SIG-M5 (cell line): ENCODE measurements at regions not wholly inside any gene's neighbourhood (a gene's known extent, or its start where the extent isn't known, plus 50 kb on each side); places are given as distances from the start of the nearest gene placed in this dataset.

ENCODE experiments used
- DNase-seq: peaks from one replicate; lab custom pipeline; 2025; lab: John Stamatoyannopoulos, UW

DNA sequence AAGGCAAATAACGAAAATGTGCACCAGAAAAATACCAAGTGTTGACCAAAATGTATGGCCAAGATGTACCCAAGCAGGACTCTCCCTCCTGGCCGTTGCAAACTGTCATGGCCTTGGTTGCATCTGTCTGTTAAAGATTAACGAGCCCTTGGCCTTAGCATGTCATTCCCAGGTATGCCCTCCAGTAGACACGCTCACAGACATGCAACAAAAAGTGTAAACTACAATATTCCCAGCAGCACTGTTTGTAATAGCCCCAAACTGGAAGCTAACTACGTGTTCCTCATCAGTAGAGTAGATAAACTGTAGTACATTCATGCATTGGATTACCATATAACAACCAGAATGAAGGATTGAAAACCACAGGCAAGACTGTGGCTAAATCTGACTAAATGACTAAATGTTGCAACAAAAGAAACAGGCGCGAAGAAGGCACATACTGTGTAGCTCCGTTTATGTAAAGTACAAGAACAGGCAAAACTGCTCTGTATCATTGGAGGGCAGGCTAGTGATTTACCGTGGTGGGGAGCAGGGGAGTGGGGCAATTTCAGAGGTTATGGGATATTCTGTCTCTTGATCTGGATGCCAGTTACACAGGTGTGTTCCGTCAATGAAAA lies 232.8 kb upstream of the DIO3 start:
- no peak for DNase-seq

DNA sequence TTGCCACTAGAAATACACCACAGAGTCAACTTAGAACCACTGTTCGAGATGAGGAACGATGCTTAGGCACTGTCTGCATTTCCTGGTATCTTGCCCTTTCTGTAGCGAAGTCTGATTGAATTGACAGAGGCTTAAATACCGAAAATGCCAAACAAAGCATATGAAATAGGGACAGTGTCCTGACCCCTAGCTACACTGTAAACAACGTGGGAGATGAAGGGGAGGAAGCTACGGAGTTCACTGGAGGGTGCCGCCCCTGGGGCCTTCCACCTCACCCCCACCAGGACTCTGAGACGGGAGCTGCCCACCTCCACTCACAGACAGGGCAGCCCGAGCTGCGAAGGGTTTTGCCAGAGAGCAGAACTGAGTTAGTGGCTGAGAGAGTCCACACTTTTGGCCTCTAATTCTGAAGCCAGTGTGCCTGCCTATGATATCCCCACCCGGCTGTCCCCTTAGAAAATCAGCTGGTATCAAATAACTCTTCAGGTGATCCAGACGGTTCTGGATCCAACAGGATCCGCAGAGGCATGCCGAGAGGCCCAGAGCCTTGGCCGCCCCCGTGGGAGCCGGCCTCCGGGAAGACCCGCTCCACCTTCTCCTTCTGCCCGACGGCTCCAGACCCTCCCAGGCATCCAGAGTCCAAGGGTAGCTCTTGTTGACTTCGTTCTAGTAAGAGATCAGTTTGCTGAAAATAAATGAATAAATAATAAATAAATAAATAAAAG lies 230.7 kb upstream of the DIO3 start:
- DNase-seq = no peak

DNA sequence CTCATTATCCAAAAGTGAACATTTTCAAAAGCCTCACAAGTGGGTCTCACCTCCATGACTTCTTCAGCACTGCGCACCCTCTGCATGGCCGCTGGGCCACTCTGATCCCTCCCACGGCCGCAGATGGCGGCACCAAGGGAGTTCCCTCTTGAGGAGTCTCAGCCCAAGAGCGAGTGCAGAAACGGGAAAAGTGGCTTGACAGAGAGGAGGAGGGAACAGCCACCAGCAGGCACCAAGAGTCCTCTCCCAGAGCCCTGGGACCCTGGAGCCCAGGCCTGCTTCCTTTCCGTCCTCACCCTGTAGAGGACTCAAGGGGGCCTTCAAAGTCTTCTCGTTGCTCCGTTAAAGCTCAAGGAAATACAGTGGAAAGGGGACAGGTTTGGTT lies 230.2 kb upstream of the DIO3 start:
- DNase-seq = no peak

DNA sequence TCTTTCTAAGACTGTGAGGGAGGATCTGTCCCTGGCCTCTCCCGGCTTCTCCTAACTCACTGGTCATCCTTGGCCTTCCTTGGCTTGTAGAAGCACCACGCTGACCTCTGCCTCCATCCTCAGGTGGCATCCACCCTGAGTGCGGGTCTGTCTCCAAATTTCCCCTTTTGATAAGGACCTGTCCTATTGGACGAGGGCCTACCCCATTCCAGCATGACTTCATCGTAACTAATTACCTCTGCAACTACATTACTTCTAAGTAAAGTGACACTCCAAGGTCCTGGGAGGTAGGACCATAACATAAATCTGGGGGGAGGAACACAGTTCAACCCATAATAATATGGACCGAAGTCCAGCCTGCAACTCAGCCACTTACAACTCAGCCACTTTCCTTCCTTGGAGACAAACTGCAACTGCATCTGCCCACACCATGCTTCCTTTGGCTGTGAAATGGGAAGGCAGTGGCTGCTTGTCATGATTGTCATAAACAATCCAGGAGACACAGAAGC lies 229.6 kb upstream of the DIO3 start:
- DNase-seq = no peak

DNA sequence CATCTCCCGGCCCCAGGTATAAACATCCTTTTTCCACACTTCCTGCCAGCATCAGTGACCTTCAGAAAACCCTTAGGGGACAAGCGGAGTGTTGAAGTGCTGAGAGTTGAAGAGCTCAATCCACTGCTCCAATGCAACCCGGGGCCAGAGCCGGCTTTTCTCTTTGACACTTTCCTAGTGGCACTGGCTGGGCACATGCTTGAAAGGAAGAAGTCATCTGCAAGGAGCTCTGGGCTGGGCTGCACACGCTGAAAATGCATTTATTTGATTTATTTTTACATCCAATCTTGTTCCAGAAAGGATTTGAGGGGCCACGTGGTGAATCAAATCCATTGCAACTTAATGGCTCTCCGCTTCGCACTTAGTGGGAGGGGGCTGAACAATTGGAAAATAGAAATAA lies 229.0 kb upstream of the DIO3 start:
- no peak for DNase-seq

DNA sequence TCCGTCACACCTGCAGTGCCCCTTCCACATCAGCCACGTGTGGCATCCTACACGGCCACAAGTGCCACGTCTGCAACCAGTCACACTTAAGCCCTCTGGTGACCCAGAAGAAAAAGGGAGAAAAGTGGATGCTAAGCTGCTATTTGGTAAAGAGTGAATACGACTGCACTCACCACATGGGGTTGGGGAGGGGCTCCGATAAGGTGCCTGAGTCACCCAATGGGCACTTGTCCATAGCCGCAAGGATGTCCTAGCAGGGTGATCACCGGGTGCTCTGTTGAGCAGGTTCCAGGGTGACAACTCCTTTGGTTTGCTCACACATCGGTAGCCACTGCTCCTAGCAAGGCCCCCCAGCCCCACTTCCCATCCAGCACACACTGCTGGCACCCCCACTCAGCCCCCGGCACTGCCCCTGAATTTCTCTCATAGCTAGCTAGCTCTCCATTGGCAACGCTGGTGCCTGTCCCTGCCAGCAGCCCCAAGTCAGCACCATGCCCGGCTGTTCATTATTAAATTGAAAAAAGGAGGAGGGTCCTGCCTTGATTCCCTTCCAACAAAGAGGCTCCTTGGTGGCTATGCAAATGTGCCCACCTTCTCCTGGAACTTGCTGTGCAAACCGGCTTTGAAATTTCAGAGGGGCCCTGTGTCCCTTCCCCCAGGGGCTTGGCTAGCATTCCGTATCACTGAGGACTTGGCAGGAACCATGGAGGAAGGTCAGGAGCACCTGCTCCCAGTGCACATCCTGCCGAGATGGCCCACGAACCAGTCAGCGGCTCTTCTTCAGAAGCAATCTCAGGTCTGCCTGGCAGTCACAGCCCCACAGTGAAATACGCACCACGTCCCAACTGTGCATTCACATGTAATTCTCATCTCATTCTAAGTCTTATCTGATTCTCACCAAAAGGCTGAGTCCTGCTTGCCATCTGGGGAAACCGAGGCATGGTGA lies 227.7 kb upstream of the DIO3 start:
- DNase-seq = no peak

DNA sequence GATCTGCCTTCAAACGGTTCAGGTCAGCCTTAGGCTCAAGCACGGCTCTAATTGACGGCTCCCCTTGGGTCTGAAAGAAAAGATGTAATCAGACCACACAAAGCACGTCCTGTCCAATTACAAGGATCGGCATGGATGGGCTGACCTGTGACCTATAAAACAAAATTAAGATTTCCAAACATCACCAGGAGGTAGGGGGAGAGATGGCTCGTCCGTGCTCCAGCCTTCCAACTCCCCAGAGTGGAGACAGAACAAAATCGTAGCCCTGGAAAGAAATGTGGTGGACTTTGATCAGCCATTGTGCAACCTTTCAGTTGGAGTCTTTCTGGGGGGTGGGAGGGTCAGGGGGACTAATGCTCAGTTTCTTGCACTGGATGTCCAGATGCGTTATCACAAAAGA lies 226.6 kb upstream of the DIO3 start:
- DNase-seq = no peak

DNA sequence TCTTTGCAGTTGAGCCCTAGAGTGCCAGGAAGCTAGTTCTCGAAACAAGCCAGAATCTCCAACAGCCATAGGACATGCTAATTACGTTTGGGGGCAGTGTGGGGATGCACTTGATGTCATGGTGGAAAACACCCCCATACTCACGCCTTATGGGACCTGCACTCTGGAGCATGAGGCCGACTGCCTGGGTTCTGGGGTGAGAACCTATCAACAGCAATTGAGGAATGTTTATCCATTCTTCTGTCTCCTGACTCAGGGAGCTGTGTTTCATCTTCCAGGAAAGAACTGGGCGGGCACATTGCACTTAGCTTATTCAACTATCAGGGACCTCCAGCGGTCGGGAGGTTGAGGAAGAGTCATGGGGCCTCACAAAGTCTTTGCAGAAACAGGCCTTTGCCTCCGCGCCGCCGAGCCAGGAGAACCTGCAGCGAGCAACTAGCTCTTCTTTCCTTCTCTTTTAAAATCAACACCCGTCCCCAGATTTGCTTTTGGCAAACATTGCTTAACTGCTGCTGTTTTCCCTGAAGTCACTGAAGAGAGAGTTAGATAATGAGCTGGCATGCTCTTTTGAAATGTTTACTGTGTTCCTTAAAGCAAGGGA lies 226.1 kb upstream of the DIO3 start:
- no peak for DNase-seq

DNA sequence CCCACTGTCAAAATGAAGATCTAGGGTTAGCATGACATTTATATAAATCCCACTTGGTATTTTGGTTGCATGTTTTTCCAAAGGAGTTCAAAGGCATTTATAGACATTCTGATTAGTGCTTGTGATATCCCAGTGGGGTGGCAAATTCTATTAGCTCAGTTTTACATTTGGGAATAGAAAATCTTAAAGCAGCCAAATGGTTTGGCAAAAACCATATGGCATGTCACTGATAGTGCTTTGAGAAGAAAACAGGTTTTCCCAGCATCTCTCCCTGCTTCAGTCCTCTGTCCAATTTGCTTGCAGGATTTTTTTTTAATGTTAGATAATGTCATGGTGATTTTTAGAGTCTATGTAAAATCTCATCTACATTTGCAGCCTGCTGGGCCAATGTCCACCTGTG lies 225.1 kb upstream of the DIO3 start:
- DNase-seq = no peak

DNA sequence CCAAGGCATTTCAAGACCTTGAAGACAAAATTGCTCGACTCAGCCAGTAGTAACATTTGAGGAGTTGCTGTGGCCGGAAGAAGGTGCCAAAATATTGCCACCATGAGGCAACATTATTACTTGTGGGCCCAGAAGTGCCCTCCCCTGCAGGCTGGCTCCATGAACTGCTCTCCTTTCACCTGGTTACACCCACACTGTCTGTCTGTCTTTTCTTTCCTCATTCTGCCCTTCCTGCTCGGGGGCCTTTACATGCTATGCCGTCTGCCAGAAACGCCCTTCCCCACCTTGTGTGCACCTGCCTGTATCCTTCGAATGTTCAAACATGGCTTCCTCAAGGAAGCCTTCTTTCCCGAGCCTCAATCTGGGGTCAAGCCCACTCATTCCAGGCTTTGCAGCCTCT lies 224.2 kb upstream of the DIO3 start:
- DNase-seq = no peak

DNA sequence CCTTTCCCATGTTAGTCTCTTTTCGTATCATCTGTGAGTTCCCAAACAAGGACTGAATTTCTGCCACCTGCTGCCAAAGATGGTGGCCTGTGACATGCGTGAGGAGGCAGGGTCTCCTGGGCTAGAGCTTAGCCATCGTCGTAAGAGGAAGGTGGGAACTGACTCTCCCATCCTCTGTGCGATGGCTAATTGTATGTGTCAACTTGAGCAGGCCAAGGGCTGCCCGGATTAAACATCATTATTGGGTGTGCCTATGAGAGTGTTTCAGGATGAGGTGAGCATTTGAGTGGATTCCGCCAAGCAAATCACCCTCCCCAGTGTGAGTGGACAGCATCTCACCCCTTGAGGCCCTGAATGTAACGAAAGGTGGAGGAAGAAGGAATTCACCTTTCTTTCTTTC lies 220.7 kb upstream of the DIO3 start:
- DNase-seq = no peak

DNA sequence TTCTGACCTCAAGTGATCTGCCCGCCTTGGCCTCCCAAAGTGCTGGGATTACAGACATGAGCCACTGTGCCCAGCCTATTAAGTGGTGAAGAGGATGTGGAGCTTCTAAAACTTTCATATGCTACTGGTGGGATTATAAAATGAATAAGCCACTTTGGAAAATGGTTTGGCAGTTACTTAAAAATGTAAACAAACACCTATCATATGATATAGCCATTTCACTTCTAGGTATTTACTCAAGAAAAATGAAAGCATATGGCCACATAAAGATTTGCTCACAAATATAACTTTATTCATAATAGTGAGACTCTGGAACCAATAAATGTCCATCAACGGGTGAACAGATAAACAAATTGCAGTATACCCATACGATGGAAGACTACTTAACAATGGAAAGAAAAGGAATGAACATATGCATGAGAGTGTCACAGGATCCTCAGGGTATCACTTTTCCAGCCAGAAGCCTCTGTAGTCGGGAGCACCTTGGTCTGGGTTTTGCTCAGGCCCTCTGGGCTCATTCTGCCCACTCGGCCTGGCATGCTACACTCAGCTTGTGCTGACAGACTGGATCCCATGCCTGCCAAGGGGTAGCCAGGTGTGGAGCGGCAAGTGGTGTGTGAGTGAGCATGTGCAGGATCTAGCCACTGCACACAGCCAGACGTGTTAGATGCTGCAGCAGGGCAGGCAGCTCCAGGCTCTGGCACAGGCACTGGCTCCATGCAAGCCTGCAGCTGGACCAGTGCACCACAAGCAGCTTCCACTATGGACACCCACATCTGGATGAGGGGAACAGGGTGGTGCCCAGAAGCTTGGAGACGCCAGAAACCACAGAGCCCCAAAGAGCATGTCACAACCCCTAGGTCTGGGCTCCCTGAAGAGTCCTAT lies 213.2 kb upstream of the DIO3 start:
- no peak for DNase-seq

DNA sequence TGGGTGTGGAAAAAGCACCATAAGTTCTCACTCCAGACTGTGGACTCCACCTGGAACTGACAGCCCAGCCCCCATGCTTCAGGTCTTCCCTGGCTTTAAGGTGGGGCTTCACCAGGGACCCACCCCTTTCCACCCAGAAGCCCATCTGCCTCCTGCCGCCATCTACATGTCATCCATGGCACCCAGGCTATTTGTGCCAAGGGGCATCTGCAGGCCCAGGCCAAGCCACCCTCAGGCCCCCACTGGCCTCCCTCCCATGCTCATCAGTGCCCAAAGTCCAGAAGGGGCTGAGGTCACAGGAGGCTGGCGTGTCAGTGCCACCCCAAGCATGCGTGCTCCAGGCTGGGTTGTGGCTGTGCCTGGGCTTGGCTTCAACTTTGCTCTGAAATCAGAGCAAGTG lies 212.2 kb upstream of the DIO3 start:
- DNase-seq = no peak

DNA sequence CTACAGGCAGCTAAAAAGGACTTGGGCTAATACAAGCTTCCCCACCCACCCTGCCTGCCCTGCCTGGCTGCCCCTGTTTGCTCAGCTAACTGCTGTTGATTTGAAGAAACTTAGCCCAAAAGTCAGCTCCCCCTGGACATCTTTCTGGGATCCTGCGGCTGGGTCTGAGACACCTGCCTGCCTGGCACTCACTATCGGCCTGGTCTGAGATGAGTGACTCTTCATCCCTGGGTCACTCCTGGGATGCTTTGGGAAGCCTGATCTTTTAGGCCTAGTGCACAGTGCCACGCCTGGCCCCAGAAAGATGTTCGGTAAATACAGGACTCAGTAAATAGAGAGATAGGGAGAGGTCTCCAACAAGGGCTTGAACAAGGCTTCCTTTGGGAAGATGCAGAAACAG lies 211.3 kb upstream of the DIO3 start:
- DNase-seq = no peak

DNA sequence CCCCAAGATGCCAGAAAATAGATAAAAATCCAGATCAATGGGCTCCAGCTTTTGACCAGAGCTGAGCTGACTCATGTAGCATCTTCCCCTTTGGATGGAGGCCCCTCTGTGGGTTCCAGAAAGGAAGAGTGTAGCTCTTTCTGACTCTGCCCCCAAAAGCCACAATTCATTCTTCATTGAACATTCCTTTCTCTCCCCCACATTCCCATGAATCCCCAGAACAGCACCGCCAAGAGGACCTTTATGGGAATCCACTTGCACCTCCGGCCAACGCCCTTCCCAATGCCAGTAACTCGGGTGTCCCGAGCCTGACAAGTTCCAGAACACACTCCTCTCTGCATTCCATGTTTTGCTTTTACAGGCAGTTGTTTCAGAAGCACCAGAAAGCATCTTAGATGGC lies 210.6 kb upstream of the DIO3 start:
- DNase-seq = no peak

DNA sequence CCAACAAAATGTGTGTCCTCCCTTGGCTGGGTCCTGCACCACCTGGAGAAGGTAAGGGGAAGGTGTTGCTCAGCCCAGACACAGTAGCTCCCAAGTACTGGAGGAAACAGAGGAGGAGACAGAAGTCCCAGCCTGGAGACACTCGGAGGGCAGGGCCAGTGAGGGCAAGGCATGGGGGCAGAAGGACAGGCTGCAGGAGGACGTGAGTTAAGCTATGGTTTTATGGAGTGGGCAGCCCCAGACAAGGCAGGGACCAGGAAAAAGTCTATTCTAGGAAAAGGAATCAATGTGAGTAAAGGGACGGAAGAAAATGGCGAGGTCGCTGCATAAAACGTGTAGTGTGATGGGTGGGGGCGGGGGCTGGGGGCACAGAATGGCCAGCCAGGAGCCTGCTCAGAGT lies 210.1 kb upstream of the DIO3 start:
- DNase-seq = no peak

DNA sequence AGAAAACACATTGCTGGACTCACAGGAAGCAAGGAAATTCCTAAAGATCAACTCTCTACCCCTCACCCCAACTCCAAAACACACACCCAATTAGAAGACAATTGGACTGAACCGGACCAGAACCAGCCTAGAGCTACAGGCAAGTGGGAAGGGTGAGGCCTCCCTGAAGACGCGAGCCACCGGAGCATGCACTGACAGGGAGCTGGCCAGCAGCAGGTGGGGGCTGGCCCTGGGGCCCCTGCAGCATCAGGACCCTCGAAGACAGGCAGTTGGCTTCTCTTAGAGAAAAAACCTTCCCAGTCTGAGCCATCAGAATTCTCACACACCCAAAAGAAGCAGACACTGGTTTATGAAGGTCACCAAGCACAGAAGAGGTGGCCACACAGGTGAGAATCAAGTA lies 209.5 kb upstream of the DIO3 start:
- no peak for DNase-seq

DNA sequence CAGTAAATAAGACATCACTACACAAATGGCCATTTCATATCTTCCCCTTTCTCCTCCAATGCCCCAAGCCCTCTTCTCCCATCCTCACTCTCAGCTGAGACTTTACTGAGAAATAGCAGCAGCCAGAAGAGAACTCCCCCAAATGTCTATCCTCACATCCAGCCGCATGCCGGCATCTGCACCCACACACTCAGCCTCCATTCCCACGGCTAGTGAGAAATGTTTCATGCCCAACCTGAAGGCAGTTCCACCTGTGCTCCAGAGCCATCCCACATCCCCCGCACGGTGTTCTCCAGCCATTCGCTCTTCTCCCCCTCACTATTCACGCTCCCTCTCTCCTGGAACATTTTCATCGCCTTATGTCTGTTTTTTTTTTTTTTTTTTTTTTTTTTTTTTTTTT lies 208.7 kb upstream of the DIO3 start:
- no peak for DNase-seq

DNA sequence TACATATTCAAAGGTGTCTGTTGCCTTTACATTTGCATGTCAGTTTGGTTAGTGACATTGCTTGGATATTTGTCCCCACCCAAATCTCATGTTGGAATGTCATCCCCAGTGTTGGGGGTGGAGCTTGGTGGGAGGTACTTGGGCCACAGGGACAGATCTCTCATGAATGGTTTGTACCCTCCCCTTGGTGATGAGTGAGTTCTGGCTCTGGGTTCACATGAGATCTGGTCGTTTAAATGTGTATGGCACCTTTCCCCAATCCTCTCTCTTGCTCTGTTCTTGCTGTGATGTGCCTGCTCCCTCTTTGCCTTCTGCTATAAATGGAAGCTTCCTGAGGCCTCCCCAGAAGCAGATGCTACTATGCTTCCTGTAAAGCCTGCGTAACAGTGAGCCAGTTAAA lies 207.9 kb upstream of the DIO3 start:
- no peak for DNase-seq

DNA sequence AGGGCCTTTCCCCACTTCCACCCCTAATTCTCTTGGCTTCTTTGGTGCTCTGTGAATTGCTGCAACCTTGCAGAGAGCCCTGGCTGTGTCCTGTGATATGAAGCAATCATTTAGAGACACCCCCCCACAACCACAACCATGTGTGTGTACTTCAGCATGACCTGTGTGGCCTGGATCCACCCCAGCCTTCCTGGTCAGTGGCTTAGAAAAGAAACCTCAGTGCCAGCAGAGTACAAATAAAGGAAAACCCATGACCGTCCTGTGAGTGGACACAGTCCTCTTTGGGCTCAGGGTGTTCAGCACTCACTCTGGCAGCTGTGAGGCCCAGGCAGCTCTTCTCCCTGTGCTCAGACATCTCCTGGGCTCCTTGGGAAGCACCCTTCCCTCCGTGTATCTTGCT lies 206.6 kb upstream of the DIO3 start:
- DNase-seq = no peak

DNA sequence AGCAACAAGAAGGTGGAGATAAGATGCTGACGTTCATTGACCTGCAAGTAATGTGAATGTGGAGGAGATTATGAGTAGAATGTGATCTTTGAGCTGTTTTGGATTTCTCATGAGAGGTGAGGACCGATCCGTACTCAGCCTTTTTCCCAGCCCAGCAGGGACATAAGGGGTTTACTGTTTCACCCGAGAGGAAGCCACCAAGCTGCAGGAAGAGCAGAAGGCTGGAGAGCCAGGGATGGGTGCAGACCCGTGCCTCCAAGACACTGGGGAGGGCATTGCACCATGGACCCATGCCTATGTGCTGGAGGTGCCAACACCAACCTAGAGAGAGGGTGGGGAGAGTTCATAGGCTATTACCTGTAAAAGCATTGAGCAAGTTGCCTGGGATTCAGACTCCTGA lies 206.0 kb upstream of the DIO3 start:
- DNase-seq = no peak

DNA sequence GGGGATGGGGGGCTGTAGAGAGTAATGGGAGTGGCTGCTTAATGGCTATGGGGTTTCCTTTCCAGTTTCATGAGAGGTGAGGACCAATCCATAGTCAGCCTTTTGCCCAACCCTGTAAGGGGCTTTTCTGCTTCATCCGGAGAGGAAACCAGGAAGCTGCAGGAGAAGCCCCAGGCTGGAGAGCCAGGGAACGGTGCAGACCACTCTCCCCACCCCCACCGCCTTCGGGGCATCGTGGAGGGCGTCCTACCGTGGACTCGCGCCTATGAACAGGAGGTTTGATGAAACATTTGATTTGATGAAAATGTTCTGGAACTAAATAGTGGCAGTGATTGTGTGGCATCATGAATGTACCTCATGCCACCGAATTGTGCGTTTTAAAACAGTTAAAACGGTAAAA lies 204.3 kb upstream of the DIO3 start:
- DNase-seq = no peak
